Cardiac muscle cell (in vitro differentiated cells and primary cell): ENCODE measurements at regions not wholly inside any gene's neighbourhood (a gene's known extent, or its start where the extent isn't known, plus 50 kb on each side); places are given as distances from the start of the nearest gene placed in this dataset.

ENCODE experiments used
- DNase-seq, 2 donors: peaks; one replicate each; pipeline versions ENCODE4 v3.0.0 to v3.0.0-alpha.2; 2010 to 2017; ENCODE audit warnings: low read depth in 1 of 2, low spot score in 1 of 2
- H3K27ac ChIP-seq: fragments of 200-600 bp; sonication (generic); 2 replicates; pipeline ENCODE4 v1.5.1; 2016
- H3K27me3 ChIP-seq: fragments of 200-600 bp; sonication (generic); 2 replicates; pipeline ENCODE4 v1.6.0; 2016; ENCODE audit warnings: control low read depth
- H3K36me3 ChIP-seq: fragments of 200-600 bp; sonication (generic); 2 replicates; pipeline ENCODE4 v1.5.1; 2016; ENCODE audit warnings: control low read depth
- H3K4me1 ChIP-seq: fragments of 200-600 bp; sonication (generic); 2 replicates; pipeline ENCODE4 v1.8.1; 2017; ENCODE audit warnings: low read depth, mild to moderate bottlenecking, mixed run types
- H3K4me3 ChIP-seq: fragments of 200-600 bp; sonication (generic); 2 replicates; pipeline ENCODE4 v1.5.1; 2016; ENCODE audit warnings: mild to moderate bottlenecking
- H3K9me3 ChIP-seq: fragments of 200-600 bp; sonication (generic); 2 replicates; pipeline ENCODE4 v1.5.1; 2017; ENCODE audit warnings: low read depth, mild to moderate bottlenecking, control low read depth
- TF ChIP-seq, protein P1 (sequence below): IDR thresholded peaks from 2 replicates; pipeline ENCODE4 v1.5.1; 2012; ENCODE audit warnings: low read depth, mild to moderate bottlenecking, low read length

DNA sequence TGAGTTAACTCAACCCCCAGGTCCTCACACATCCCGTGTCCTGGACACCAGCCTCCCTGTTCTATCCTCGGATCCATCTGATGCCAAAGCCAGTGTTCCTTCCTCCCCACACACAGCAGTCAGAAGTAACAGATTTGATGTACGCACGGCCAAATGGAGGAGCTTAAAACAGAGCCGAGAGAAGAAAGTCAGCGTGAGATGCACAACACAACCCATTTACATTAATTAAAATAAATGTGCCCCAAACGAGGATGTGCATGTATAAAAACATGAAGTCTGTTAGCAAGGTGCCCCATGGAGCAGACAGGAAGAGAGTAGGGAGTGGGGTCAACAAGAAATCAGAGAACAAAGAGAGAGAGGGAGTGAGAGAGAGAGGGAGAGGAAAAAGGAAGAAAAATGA, 191.2 kb downstream of the HAUS1 start:
- Histone ChIP-seq H3K27ac (no peak overlapping the region), H3K9me3 (no peaks in the 10 kb centered on the region), H3K36me3 (no peaks in the 10 kb centered on the region), H3K4me1 (peaks cover 15% of the 10 kb centered on the region), H3K27me3 (no peaks in the 10 kb centered on the region), H3K4me3 (no peak overlapping the region)
- TF ChIP-seq, protein P1, sequence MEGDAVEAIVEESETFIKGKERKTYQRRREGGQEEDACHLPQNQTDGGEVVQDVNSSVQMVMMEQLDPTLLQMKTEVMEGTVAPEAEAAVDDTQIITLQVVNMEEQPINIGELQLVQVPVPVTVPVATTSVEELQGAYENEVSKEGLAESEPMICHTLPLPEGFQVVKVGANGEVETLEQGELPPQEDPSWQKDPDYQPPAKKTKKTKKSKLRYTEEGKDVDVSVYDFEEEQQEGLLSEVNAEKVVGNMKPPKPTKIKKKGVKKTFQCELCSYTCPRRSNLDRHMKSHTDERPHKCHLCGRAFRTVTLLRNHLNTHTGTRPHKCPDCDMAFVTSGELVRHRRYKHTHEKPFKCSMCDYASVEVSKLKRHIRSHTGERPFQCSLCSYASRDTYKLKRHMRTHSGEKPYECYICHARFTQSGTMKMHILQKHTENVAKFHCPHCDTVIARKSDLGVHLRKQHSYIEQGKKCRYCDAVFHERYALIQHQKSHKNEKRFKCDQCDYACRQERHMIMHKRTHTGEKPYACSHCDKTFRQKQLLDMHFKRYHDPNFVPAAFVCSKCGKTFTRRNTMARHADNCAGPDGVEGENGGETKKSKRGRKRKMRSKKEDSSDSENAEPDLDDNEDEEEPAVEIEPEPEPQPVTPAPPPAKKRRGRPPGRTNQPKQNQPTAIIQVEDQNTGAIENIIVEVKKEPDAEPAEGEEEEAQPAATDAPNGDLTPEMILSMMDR, result no peak
- DNase-seq, result no peak

DNA sequence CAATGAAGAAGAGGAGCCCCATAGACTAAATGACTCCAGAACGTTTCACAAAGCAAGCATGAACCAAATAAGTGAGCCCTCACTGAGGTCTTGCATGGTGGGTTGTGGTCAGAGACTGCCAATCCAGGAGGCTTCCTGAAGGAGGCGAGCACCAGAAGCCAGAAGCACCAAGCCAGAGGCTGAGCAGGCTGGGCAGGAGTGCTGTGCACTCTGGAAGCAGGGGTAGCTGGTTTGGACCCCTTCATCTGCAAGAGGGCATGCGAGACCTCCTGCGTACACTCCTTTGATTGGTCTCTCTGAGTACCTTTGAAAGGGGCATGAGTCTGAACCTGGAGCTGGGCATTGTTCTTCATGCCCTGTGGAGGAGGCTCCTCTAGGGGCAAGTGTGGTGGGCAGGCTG, 192.5 kb downstream of the HAUS1 start:
- H3K36me3 ChIP-seq, result no peaks in the 10 kb centered on the region
- no peaks in the 10 kb centered on the region for H3K27me3 ChIP-seq
- H3K4me1 ChIP-seq, result peaks cover 15% of the 10 kb centered on the region
- TF ChIP-seq, protein P1, result no peak
- no peaks in the 10 kb centered on the region for H3K9me3 ChIP-seq
- H3K27ac ChIP-seq, result no peak overlapping the region
- no peak overlapping the region for H3K4me3 ChIP-seq
- DNase-seq, result no peak

DNA sequence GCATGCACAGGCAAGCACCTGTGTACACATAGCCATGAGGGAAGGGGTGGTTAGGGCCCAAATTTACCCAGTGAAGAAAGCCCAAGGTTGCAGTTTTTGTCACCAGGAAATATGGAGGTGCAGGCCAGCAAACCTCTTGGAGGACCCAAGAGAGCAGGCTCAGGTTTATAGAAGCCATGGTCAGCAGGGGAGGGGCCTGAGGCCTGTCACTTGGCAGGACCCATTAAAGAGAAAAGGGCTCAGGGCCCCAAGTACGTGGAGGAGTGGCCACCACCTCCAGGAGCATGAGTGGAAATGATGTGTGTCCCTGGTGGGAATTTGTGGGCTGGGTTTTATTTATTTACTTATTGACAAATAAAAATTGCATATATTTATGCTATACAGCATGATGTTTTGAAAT, 192.9 kb downstream of the HAUS1 start:
- H3K4me1 ChIP-seq, result peaks cover 15% of the 10 kb centered on the region
- H3K4me3 ChIP-seq, result no peak overlapping the region
- H3K36me3 ChIP-seq, result no peaks in the 10 kb centered on the region
- no peaks in the 10 kb centered on the region for H3K9me3 ChIP-seq
- no peak for DNase-seq
- no peaks in the 10 kb centered on the region for H3K27me3 ChIP-seq
- no peak overlapping the region for H3K27ac ChIP-seq
- TF ChIP-seq, protein P1, result no peak

DNA sequence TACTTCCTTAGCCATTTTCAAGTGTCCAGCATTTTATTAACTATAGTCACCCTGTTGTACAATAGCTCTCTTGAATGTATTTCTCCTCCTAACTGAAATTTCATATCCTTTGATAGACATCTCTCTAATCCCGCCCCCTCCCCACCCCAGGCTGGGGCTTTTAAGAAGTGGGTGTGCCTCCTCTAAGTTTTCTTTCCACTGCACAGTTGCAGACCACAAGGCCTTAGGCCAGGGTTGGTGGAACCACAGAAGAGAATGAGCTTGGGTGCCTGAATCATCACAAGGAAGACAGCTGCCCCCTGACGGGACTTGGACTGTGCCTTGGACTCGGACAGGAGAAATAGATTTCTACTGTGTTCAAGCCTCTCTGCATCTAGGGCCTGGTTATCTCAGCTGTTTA, 193.4 kb downstream of the HAUS1 start:
- Histone ChIP-seq H3K27ac (no peak overlapping the region), H3K36me3 (no peaks in the 10 kb centered on the region), H3K4me1 (peaks cover 15% of the 10 kb centered on the region), H3K4me3 (no peak overlapping the region), H3K27me3 (no peaks in the 10 kb centered on the region), H3K9me3 (no peaks in the 10 kb centered on the region)
- no peak for DNase-seq
- TF ChIP-seq, protein P1, result no peak

DNA sequence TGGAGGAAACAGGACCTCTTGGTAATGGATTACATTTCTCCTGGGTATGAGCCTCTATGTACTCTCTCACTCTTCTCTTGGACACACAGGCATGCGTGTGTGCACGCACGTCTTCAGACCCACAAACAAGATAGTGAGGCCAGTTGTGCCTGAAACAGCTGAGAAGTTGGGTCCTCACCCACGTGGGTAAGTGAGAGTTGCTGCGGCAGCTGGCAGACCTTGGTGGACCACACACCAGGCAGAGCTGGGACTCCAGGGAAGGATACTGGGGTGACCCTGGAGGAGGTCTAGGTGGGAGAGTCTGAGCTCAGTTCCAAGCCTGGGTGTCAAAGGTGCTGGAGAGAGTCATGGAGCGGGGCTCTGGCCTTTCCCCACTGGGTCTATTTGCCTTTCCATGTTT, 194.3 kb downstream of the HAUS1 start:
- Histone ChIP-seq H3K4me3 (no peak overlapping the region), H3K9me3 (no peaks in the 10 kb centered on the region), H3K27ac (no peak overlapping the region), H3K27me3 (no peaks in the 10 kb centered on the region), H3K4me1 (peaks cover 9% of the 10 kb centered on the region), H3K36me3 (no peaks in the 10 kb centered on the region)
- TF ChIP-seq, protein P1, result no peak
- no peak for DNase-seq

DNA sequence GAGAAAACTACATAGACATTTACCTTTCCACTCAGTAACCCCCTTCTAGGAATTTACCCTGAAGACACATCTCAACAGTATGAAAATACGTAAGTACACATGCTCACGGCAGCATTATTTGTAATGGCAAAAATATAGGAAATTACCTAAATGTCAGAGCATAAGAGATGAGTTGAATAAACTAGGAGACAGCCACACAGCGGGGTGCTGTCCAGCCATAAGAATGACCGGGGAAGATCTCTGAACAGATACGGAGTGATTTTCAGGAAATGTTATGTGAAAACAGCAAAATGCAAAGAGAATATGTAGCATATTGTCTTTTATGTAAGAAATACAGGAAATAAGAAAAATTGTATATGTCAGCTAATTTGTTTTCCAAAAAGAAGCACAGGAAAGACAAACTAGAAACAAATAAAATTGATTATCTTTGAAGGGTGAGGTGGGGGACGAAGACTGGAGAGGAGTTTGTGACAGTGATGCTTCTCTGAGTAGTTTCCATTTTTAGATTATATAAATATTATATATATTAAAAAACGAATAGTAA, 195.4 kb downstream of the HAUS1 start:
- H3K9me3 ChIP-seq, result no peaks in the 10 kb centered on the region
- no peak overlapping the region for H3K4me3 ChIP-seq
- no peak overlapping the region for H3K27ac ChIP-seq
- TF ChIP-seq, protein P1, result no peak
- H3K36me3 ChIP-seq, result no peaks in the 10 kb centered on the region
- DNase-seq, result no peak
- H3K4me1 ChIP-seq, result peaks cover 3% of the 10 kb centered on the region
- no peaks in the 10 kb centered on the region for H3K27me3 ChIP-seq
